Smooth muscle cell (in vitro differentiated cells): ENCODE measurements at regions not wholly inside any gene's neighbourhood (a gene's known extent, or its start where the extent isn't known, plus 50 kb on each side); places are given as distances from the start of the nearest gene placed in this dataset.

ENCODE experiments used
- DNase-seq: peaks from one replicate; lab custom pipeline; 2025; ENCODE audit not compliant: unreplicated experiment; lab: John Stamatoyannopoulos, UW
- H2AFZ ChIP-seq: fragments of 200-600 bp; sonication (generic); 2 replicates; pipeline ENCODE4 v1.6.0; 2016; ENCODE audit warnings: antibody characterized with exemption, low read depth, mild to moderate bottlenecking
- H3F3A ChIP-seq: fragments of 200-600 bp; sonication (generic); 2 replicates; pipeline ENCODE4 v1.6.0; 2017; ENCODE audit warnings: antibody characterized with exemption, low read depth
- H3K27ac ChIP-seq: fragments of 200-600 bp; sonication (generic); 2 replicates; pipeline ENCODE4 v1.5.1; 2016; ENCODE audit warnings: low read depth, mild to moderate bottlenecking
- H3K27me3 ChIP-seq: fragments of 200-600 bp; sonication (generic); 2 replicates; pipeline ENCODE4 v1.6.1; 2016; ENCODE audit warnings: low read depth, mild to moderate bottlenecking
- H3K36me3 ChIP-seq: fragments of 200-600 bp; sonication (generic); 2 replicates; pipeline ENCODE4 v1.5.1; 2016; ENCODE audit warnings: low read depth
- H3K4me1 ChIP-seq: fragments of 200-600 bp; sonication (generic); 2 replicates; pipeline ENCODE4 v1.5.1; 2016; ENCODE audit warnings: low read depth
- H3K4me2 ChIP-seq: fragments of 200-600 bp; sonication (generic); 2 replicates; pipeline ENCODE4 v1.6.0; 2016; ENCODE audit warnings: mild to moderate bottlenecking
- H3K4me3 ChIP-seq: fragments of 200-600 bp; sonication (generic); 2 replicates; pipeline ENCODE4 v1.5.1; 2016; ENCODE audit warnings: mild to moderate bottlenecking
- H3K79me2 ChIP-seq: fragments of 200-600 bp; sonication (generic); 2 replicates; pipeline ENCODE4 v1.6.0; 2016; ENCODE audit warnings: low read depth, mild to moderate bottlenecking
- H3K9ac ChIP-seq: fragments of 200-600 bp; sonication (generic); 2 replicates; pipeline ENCODE4 v1.6.0; 2016; ENCODE audit warnings: low read depth
- H3K9me3 ChIP-seq: fragments of 200-600 bp; sonication (generic); replicated peaks from 2 replicates; pipeline ENCODE4 v1.5.1; 2016; ENCODE audit warnings: low read depth
- H4K20me1 ChIP-seq: fragments of 200-600 bp; sonication (generic); 2 replicates; pipeline ENCODE4 v1.6.0; 2016; ENCODE audit warnings: low read depth
- CTCF ChIP-seq: fragments of 200-600 bp; sonication (generic); IDR thresholded peaks from 2 replicates; pipeline ENCODE4 v1.5.1; 2017; ENCODE audit warnings: borderline replicate concordance, mild to moderate bottlenecking, antibody characterized with exemption; ENCODE audit not compliant: insufficient read depth, poor library complexity, severe bottlenecking
- WGBS: methylation state at CpG from one replicate; pipeline ENCODE4 v1.1.7; 2016; ENCODE audit warnings: low lambda C conversion rate; 5-methylcytosine and 5-hydroxymethylcytosine counted together

- 65% methylated on average over 7 of the region's 7 CpGs for WGBS
- H3K9ac ChIP-seq, result no peak overlapping the region
- no peaks in the 10 kb centered on the region for H3K36me3 ChIP-seq
- no peaks in the 10 kb centered on the region for H4K20me1 ChIP-seq
- H3F3A ChIP-seq, result peaks cover 4% of the 10 kb centered on the region
- DNase-seq, result no peak
- TF ChIP-seq CTCF, result no peak
- H3K4me2 ChIP-seq, result no peak overlapping the region
- no peaks in the 10 kb centered on the region for H3K27me3 ChIP-seq
- H2AFZ ChIP-seq, result no peak overlapping the region
- H3K79me2 ChIP-seq, result no peaks in the 10 kb centered on the region
- peaks cover 16% of the 10 kb centered on the region for H3K4me1 ChIP-seq
- H3K4me3 ChIP-seq, result no peak overlapping the region
- no peak overlapping the region for H3K27ac ChIP-seq
- no peaks in the 10 kb centered on the region for H3K9me3 ChIP-seq
Measured at GRCh38 chr3:64921281-64922065, 233.7 kb upstream of the ADAMTS9 start.

DNA sequence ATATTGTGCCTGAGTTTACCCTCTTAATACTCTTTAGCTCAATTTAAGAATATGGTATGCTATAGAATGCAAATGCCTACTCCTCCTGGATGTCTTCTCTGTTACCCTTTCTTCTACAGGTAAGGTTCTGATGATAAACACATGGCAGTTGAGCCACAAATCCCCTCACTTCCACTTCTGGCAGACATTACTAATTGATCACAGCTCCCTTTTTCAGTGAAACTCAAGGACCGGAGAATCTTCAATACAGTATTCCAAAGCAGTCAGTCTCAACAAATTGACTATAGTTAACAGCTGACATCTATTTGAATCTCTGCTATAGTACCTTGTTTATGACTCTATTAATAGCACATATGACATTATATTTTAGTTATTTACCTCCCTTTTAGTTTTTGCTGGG is 232.1 kb upstream of the ADAMTS9 start:
- Histone ChIP-seq H3K4me1 (peaks cover 16% of the 10 kb centered on the region), H3K9me3 (no peaks in the 10 kb centered on the region), H3F3A (peaks cover 4% of the 10 kb centered on the region), H3K27ac (no peak overlapping the region), H4K20me1 (no peaks in the 10 kb centered on the region), H2AFZ (no peak overlapping the region), H3K79me2 (no peaks in the 10 kb centered on the region), H3K27me3 (no peaks in the 10 kb centered on the region), H3K4me2 (no peak overlapping the region), H3K9ac (no peak overlapping the region), H3K36me3 (no peaks in the 10 kb centered on the region), H3K4me3 (no peak overlapping the region)
- no peak for DNase-seq
- no peak for TF ChIP-seq CTCF
- 100% methylated on average over 1 of the region's 1 CpG for WGBS

GRCh38 chr3:64918989-64919388 is 231.2 kb upstream of the ADAMTS9 start:
- no peak for TF ChIP-seq CTCF
- Histone ChIP-seq H4K20me1 (no peaks in the 10 kb centered on the region), H3K4me1 (peaks cover 16% of the 10 kb centered on the region), H3K27ac (no peak overlapping the region), H3K4me3 (no peak overlapping the region), H3K9ac (no peak overlapping the region), H3K79me2 (no peaks in the 10 kb centered on the region), H3K27me3 (no peaks in the 10 kb centered on the region), H3F3A (peaks cover 4% of the 10 kb centered on the region), H3K36me3 (no peaks in the 10 kb centered on the region), H3K9me3 (no peaks in the 10 kb centered on the region), H3K4me2 (no peak overlapping the region), H2AFZ (no peak overlapping the region)
- no peak for DNase-seq

DNA sequence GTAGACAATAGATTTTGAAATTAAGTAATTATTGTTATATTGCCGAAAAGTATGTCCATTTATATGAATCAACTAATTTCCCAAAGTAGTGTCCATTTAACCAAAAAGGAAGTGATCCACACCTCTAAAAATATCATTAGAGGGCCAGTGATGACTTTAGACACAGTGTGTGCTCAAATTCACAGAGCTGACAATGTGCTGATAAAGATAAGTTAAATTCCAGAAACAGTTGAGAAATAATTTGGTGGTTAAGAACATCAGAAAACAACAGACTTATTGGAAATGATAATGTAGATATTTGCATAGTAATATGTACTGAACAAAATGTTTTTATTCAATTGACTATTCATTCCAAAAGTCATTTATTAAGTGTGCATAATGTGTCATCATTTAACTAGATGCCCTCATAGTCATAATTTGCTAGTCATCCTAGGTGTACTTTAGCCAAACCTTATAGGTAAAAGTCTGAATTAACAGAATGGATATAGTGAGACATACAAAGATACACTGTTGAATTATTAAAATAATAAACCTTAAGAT is 230.2 kb upstream of the ADAMTS9 start:
- H3K4me1 ChIP-seq, result peaks cover 16% of the 10 kb centered on the region
- no peak for DNase-seq
- H3K79me2 ChIP-seq, result no peaks in the 10 kb centered on the region
- no peaks in the 10 kb centered on the region for H4K20me1 ChIP-seq
- H3K4me3 ChIP-seq, result no peak overlapping the region
- no peak overlapping the region for H3K9ac ChIP-seq
- H3K27ac ChIP-seq, result no peak overlapping the region
- H3K4me2 ChIP-seq, result no peak overlapping the region
- no peaks in the 10 kb centered on the region for H3K36me3 ChIP-seq
- H3F3A ChIP-seq, result peaks cover 4% of the 10 kb centered on the region
- WGBS, result 84% methylated on average over 1 of the region's 1 CpG
- no peaks in the 10 kb centered on the region for H3K9me3 ChIP-seq
- TF ChIP-seq CTCF, result no peak
- H3K27me3 ChIP-seq, result no peaks in the 10 kb centered on the region
- H2AFZ ChIP-seq, result no peak overlapping the region
